Activated naive CD4-positive, alpha-beta T cell treated with anti-CD3 and anti-CD28 coated beads for 36 hours (primary cell): ENCODE measurements at regions not wholly inside any gene's neighbourhood (a gene's known extent, or its start where the extent isn't known, plus 50 kb on each side); places are given as distances from the start of the nearest gene placed in this dataset.

Experiments used
- CTCF ChIA-PET: fragments of 350-600 bp; sonication (Branson Sonifier 250); formaldehyde crosslinking; loops from one replicate; lab custom pipeline; 2021; ENCODE audit warnings: antibody characterized with exemption; lab: Charles Lee
- DNase-seq: peaks from one replicate; pipeline ENCODE4 v3.0.0-alpha.2; 2020
- H3K27ac Mint-ChIP-seq: one replicate; pipeline ENCODE4 v1.8.0; 2021; ENCODE audit warnings: mild to moderate bottlenecking, mixed read lengths
- H3K27me3 Mint-ChIP-seq: one replicate; pipeline ENCODE4 v1.8.0; 2021; ENCODE audit warnings: low read depth, mixed read lengths
- H3K36me3 Mint-ChIP-seq: one replicate; pipeline ENCODE4 v1.8.0; 2021; ENCODE audit warnings: low read depth, mixed read lengths
- H3K4me1 Mint-ChIP-seq: one replicate; pipeline ENCODE4 v1.8.0; 2021; ENCODE audit warnings: low read depth, mixed read lengths
- H3K4me3 Mint-ChIP-seq: one replicate; pipeline ENCODE4 v1.8.0; 2021; ENCODE audit warnings: mild to moderate bottlenecking, moderate library complexity, mixed read lengths
- H3K9me3 Mint-ChIP-seq: one replicate; pipeline ENCODE4 v1.8.0; 2021; ENCODE audit warnings: mixed read lengths
- intact Hi-C: fragments of 100-400 bp; cut with micrococcal nuclease; formaldehyde crosslinking; loops from one replicate; pipeline ENCODE4 v1.15.1; 2023

DNA sequence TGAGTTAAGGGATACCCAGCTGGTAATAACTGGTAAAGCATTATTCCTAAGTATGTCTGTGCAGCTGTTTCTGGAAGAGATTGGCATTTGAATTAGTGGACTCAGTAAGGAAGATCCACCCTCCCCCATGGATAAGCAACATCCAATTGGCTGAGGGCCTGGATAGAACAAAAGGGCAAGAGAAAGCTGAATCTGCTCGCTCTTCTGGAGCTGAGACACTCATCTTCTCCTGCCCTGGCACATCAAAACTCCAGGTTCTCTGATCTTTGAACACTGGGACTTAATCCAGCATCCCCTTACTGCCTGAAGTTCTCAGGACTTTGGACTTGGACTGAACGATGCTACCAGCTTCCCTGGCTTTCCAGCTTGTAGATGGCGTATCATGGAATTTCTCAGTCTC is 63.1 kb upstream of the CNOT2 start:
- peaks cover 4% of the 10 kb centered on the region for H3K9me3 Mint-ChIP-seq

DNA sequence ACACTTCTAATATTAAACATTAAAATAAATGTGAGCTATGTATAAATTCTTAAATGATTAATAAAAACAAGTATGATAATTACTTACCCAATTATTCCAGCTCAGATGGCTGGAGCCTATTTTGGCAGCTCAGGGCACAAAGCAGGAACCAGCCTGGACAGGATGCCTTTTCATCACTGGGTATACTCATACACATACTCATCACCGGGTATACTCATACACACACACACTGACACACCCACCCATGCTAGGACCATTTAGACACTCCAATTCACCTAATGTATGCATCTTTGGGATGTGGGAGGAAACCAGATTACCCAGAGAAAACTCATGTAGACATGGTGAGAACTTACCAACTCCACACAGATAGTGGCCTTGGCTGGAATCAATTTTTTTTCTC is 57.9 kb upstream of the CNOT2 start:
- DNase-seq, result no peak
- Mint-ChIP-seq H3K9me3 (peaks cover 4% of the 10 kb centered on the region), H3K4me3 (no peak overlapping the region), H3K27me3 (peaks cover 5% of the 10 kb centered on the region), H3K27ac (no peak overlapping the region), H3K36me3 (peaks cover 3% of the 10 kb centered on the region), H3K4me1 (no peaks in the 10 kb centered on the region)
- intact Hi-C loops, result no loop called here
- CTCF ChIA-PET, result no interaction called here

More for the DNA sequence above, 63.1 kb upstream of the CNOT2 start:
- Mint-ChIP-seq H3K36me3 (peaks cover 3% of the 10 kb centered on the region), H3K4me3 (no peak overlapping the region), H3K27ac (no peak overlapping the region), H3K27me3 (peaks cover 5% of the 10 kb centered on the region), H3K4me1 (no peaks in the 10 kb centered on the region)
- DNase-seq, result no peak
- intact Hi-C loops, result no loop called here
- CTCF ChIA-PET, result no interaction called here

DNA sequence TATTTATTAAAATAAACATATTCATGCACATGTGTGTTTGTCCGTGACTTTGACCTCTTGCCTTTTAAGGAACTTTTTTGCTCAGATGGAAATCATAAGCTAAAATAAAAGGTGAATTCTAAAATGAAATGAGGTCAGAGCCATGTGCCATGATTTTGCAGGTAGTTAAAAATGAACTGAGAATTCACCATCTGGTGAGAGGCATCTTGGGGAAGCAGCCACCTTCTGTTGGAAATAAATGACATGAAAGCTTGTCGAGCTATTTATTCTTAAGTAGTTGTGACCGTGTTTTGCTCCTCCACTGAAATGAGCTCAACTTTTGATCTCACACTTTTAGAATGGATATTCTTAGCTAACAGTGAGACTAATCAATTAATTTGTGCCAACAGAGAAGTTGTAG is 56.8 kb upstream of the CNOT2 start:
- Mint-ChIP-seq H3K9me3 (peaks cover 4% of the 10 kb centered on the region), H3K36me3 (peaks cover 3% of the 10 kb centered on the region), H3K27me3 (peaks cover 5% of the 10 kb centered on the region), H3K4me1 (no peaks in the 10 kb centered on the region), H3K27ac (no peak overlapping the region), H3K4me3 (no peak overlapping the region)
- DNase-seq, result no peak
- intact Hi-C loops, result no loop called here
- CTCF ChIA-PET, result no interaction called here

DNA sequence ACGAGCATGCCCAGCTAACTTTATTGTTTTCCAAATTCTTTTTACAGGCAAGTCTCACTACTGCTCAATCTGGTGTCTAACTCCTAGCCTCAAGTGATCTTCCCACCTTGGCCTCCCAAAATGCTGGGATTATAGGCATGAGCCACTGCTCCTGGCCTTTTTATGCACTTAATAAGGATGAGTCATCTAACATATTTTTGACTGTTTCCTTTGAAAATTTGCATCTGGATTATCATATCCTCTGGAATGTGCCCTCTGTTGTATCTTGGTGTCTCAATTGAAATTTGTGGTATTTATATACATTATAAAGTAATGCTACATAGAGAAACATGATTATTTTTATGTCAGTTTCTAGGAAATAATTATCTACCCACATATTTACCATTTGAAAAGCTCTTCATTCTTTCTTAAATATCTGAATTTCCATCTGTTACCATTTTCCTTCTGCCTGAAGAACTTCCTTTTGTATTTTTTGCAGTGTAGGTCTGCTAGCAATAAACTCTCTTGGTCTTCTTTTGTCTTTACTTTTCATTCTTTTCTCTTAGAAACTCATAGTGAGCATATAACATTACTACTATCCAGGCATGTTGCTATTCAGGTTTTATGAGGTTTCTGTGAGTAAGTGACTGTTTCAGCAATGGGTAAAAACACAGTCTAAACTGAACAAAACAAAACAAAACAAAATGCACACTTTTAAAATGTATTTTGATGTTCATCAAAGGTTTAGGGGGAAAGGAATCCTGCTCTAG is 52.8 kb upstream of the CNOT2 start:
- intact Hi-C loops, result no loop called here

More for the DNA sequence above, 52.8 kb upstream of the CNOT2 start:
- no peaks in the 10 kb centered on the region for H3K36me3 Mint-ChIP-seq
- H3K9me3 Mint-ChIP-seq, result no peaks in the 10 kb centered on the region
- H3K4me1 Mint-ChIP-seq, result no peaks in the 10 kb centered on the region
- H3K27ac Mint-ChIP-seq, result no peak overlapping the region
- no peak overlapping the region for H3K4me3 Mint-ChIP-seq
- CTCF ChIA-PET, result no interaction called here
- no peaks in the 10 kb centered on the region for H3K27me3 Mint-ChIP-seq
- no peak for DNase-seq
